NK-92 treated with Interleukin-12 subunit alpha and Interleukin-12 subunit beta, amount 100 ng/mL, for 24 hours (cell line): ENCODE measurements at regions not wholly inside any gene's neighbourhood (a gene's known extent, or its start where the extent isn't known, plus 50 kb on each side); places are given as distances from the start of the nearest gene placed in this dataset.

Source experiments
- DNase-seq: peaks from one replicate; lab custom pipeline; 2025; lab: John Stamatoyannopoulos, UW

GRCh38 chr15:46416544-46416943, 781.7 kb downstream of the SQOR start:
- DNase-seq = no peak

GRCh38 chr15:46420990-46421389, 786.2 kb downstream of the SQOR start:
- DNase-seq = no peak

DNA sequence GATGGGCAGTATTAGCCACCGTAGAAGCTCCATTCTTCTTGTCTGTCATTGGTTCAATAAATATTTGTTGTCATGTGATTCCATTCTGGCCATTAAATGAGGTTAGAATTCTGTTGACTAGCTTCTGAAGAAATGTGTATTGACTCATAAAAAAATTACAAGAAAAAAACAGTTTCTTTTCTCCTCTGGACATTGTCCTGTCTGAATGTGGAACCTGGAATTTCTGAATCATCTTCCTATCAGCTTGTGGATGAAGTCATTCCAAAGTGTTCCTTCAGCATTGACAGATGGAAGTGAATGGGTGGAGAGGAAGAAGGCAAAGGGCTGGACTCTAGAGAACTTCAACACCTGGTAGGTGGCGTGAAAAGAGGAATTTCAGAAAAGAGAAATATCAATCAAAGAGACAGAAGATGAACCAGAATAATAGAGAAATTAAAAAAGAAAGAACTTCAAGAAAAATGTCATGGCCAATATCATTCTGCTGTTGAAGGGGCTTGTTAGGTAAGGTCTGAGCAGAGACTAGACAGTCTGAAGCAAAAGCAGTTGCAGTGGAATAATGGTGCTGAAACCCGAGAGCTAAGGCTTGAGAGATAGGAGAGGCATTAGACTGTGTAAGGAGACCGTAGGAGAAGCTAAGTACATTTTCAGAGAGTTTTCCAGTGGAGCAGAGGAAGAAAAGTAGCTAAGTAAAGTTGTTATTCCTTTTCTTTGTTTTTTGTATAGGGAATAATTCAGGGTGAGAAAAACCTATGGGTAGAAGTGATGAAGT, 806.6 kb downstream of the SQOR start:
- DNase-seq = no peak

- no peak for DNase-seq
These were observed 807.4 kb downstream of the SQOR start for GRCh38 chr15:46442184-46442583.

GRCh38 chr15:46442901-46443590, 808.2 kb downstream of the SQOR start:
- no peak for DNase-seq

GRCh38 chr15:46450112-46450809, 815.4 kb downstream of the SQOR start:
- no peak for DNase-seq

- no peak for DNase-seq
These were observed 816.0 kb downstream of the SQOR start for GRCh38 chr15:46450810-46451182.

- DNase-seq = no peak
These were observed 817.5 kb downstream of the SQOR start for GRCh38 chr15:46452297-46452820.

DNA sequence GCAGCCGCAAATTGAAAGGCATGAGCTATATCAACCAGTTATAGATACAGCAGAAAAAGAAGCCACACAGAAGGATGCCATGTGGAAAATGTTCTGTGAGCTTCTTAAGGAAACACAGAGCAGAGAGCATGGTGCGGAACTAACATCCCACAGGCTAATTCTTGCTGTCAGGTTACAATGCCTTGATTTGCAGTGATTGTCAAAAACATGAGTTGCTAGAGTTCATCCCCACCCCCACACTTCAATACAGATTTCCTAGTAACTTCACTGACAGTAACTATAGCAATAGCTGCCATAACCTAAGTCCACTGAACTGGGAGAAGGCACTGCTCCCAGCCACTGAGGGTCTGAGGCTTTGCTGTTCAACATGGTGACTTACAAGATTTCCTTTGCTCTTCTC, 821.6 kb downstream of the SQOR start:
- no peak for DNase-seq

- DNase-seq = no peak
These were observed 825.7 kb downstream of the SQOR start for GRCh38 chr15:46460431-46461094.

DNA sequence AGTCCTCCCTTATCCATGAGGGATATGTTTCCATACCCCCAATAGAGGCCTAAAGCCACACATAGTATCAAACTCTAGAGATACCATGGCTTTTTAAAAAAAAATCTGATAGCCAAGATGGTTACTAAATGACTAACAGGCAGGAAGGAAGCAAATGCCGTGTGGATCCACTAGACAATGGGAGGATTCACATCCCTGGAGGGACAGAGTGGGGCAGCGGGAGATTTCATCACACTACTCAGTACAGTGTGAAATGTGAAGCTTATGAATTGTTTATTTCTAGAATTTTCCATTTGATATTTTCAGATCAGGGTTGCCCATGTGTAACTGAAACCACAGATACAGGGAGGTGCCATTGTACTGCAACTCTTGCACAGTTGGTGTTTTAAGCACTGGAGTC, 826.6 kb downstream of the SQOR start:
- DNase-seq = no peak

- no peak for DNase-seq
These were observed 832.2 kb downstream of the SQOR start for GRCh38 chr15:46467041-46467440.

DNA sequence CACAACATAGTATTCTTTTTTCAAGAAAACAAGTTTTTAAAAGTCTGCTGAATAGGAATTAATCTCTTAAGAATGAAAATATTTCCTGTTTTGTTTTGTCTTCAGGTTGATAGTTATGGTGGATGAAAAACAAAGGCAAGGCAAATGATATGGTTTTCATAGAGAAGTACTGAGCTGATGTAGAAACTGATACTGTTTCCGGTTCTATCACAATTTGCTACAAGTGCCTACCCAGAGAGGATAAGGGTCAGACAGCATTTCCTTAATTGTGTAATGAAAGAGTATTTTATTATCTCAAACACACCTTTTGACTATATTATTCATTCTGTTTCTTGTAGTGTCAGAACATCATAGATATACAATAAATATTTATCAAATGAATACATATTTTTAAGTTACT, 836.3 kb downstream of the SQOR start:
- DNase-seq = no peak

- DNase-seq = no peak
These were observed 854.4 kb downstream of the SQOR start for GRCh38 chr15:46489276-46489675.

DNA sequence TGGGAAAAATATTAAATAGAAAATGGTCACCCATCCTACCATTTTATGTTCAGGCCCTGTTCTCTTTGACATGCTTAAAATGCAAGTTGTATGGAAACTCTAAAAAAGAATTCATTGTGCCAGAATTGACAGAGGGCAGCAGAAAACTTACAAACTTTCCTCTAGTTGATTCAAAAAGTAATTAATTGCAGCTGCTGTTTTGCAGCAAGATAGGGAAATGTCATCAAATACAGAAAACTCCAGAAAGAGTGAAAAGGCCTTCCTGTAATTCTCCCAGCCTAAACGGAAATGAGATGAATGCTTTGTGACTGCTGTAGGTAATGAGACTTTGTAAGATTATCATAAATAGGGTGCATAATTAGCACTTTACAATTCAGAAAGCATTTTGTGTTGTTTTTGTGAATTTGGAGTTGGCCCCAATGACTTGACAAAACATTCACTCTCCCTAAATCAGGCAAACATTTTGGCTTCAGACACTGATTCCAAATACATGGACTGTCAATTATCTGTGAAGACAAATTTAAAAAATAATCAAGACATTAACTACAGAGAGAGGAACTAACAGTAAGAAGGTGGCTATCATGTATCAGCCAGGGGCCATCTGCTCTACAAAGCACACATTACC, 861.8 kb downstream of the SQOR start:
- no peak for DNase-seq

DNA sequence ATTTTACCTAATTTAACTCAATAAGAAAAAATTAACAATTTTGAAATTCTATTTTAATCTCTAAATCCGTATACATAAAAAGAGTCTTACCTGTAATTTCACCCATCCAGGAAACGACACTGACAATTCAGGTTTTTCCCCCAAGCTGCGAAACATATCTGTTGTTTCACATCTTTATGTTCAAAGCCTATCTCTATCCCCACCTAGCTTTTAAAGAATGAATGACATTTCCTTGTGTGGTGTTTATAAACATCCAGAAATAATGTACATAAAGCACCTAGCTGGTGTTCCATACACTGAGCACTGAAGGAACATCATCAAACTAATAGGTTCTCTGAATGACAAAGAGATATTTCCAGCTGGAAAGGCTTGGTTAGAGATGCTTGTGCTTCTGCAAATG, 867.8 kb downstream of the SQOR start:
- no peak for DNase-seq

GRCh38 chr15:46518381-46518780, 883.6 kb downstream of the SQOR start:
- DNase-seq = no peak

DNA sequence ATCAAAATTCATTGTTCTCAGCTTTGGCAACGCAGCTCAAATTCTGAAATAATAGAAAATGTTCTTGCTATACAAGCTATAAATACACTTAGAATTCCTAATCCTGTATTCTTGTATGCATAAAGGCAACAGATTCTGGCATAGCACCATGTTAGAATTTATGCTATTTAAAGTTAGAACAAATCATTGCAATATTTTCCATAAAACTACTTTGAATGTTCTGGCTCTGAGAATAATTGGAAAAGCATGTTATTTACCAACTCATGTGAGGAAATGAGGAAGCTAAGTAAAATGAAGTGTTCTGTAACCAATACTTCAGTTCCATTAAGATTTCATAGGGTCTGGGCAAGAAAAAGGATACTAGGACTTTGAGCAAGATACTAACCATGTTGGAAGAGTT, 888.9 kb downstream of the SQOR start:
- no peak for DNase-seq

DNA sequence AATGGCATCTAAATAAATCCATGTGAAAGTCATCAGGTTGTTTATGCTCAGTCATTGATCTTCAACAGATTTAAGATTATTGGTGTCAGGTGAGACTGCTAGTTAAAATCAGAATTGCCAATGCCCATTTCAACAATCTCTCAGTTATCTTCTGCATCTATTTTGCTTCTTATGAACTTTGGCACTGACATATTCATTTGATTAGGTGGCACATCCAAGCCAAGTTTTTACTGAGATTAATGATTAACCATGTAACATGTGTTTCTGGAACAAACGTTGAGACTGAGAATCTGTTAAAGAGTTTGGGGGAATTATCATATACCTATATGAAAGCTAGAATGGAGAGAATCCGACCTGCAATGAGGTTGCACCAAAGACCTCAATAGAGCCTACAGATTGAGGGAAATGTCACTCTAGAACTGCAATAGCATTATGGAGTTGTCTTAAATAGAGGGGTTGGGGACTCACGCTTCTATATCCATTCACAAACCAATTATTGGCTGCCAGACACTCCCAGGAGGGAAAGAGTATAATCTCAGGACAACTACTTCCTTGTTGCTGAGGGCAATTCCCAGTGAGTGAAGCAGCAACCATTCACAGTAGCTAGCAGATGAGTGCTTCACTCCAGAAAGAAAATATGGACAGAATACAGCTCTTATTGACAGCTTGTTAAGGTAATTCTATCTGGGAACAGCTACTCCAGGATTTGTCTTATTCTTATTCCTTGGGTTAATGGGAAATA, 891.3 kb downstream of the SQOR start:
- DNase-seq = no peak

DNA sequence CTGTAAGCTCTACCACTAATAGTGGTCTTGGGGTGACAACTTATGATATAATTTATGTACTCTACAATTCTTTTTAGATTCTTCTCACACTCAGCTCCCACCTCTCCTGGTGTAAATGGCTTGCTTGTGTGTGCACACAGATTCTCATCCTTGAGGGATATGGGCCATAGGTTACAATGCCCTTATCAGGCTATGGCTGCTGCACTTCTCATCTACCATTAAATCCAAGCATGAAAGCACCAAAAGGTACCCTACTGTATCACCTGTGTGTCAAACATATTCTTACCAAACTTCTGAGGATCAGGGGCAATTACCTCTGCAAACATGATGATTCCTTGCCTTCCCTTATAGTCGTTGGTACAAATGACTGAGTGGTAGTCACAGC, 891.9 kb downstream of the SQOR start:
- no peak for DNase-seq

- DNase-seq = no peak
These were observed 908.8 kb downstream of the SQOR start for GRCh38 chr15:46543626-46544025.
